Smooth muscle cell (in vitro differentiated cells): ENCODE measurements at regions not wholly inside any gene's neighbourhood (a gene's known extent, or its start where the extent isn't known, plus 50 kb on each side); places are given as distances from the start of the nearest gene placed in this dataset.

Experiments used
- DNase-seq: peaks from one replicate; lab custom pipeline; 2025; ENCODE audit not compliant: unreplicated experiment; lab: John Stamatoyannopoulos, UW
- H2AFZ ChIP-seq: fragments of 200-600 bp; sonication (generic); 2 replicates; pipeline ENCODE4 v1.6.0; 2016; ENCODE audit warnings: antibody characterized with exemption, low read depth, mild to moderate bottlenecking
- H3F3A ChIP-seq: fragments of 200-600 bp; sonication (generic); 2 replicates; pipeline ENCODE4 v1.6.0; 2017; ENCODE audit warnings: antibody characterized with exemption, low read depth
- H3K27ac ChIP-seq: fragments of 200-600 bp; sonication (generic); 2 replicates; pipeline ENCODE4 v1.5.1; 2016; ENCODE audit warnings: low read depth, mild to moderate bottlenecking
- H3K27me3 ChIP-seq: fragments of 200-600 bp; sonication (generic); 2 replicates; pipeline ENCODE4 v1.6.1; 2016; ENCODE audit warnings: low read depth, mild to moderate bottlenecking
- H3K36me3 ChIP-seq: fragments of 200-600 bp; sonication (generic); 2 replicates; pipeline ENCODE4 v1.5.1; 2016; ENCODE audit warnings: low read depth
- H3K4me1 ChIP-seq: fragments of 200-600 bp; sonication (generic); 2 replicates; pipeline ENCODE4 v1.5.1; 2016; ENCODE audit warnings: low read depth
- H3K4me2 ChIP-seq: fragments of 200-600 bp; sonication (generic); 2 replicates; pipeline ENCODE4 v1.6.0; 2016; ENCODE audit warnings: mild to moderate bottlenecking
- H3K4me3 ChIP-seq: fragments of 200-600 bp; sonication (generic); 2 replicates; pipeline ENCODE4 v1.5.1; 2016; ENCODE audit warnings: mild to moderate bottlenecking
- H3K79me2 ChIP-seq: fragments of 200-600 bp; sonication (generic); 2 replicates; pipeline ENCODE4 v1.6.0; 2016; ENCODE audit warnings: low read depth, mild to moderate bottlenecking
- H3K9ac ChIP-seq: fragments of 200-600 bp; sonication (generic); 2 replicates; pipeline ENCODE4 v1.6.0; 2016; ENCODE audit warnings: low read depth
- H3K9me3 ChIP-seq: fragments of 200-600 bp; sonication (generic); replicated peaks from 2 replicates; pipeline ENCODE4 v1.5.1; 2016; ENCODE audit warnings: low read depth
- H4K20me1 ChIP-seq: fragments of 200-600 bp; sonication (generic); 2 replicates; pipeline ENCODE4 v1.6.0; 2016; ENCODE audit warnings: low read depth
- CTCF ChIP-seq: fragments of 200-600 bp; sonication (generic); IDR thresholded peaks from 2 replicates; pipeline ENCODE4 v1.5.1; 2017; ENCODE audit warnings: borderline replicate concordance, mild to moderate bottlenecking, antibody characterized with exemption; ENCODE audit not compliant: insufficient read depth, poor library complexity, severe bottlenecking
- WGBS: methylation state at CpG from one replicate; pipeline ENCODE4 v1.1.7; 2016; ENCODE audit warnings: low lambda C conversion rate; 5-methylcytosine and 5-hydroxymethylcytosine counted together

- Histone ChIP-seq H3K36me3 (no peaks in the 10 kb centered on the region), H3K4me1 (no peaks in the 10 kb centered on the region), H3K27me3 (peaks cover 13% of the 10 kb centered on the region), H3K79me2 (no peaks in the 10 kb centered on the region), H3K4me2 (no peak overlapping the region), H3K4me3 (no peak overlapping the region), H3K9ac (no peak overlapping the region), H2AFZ (no peak overlapping the region), H3K27ac (no peak overlapping the region), H3F3A (no peaks in the 10 kb centered on the region), H4K20me1 (no peaks in the 10 kb centered on the region), H3K9me3 (no peaks in the 10 kb centered on the region)
- no peak for DNase-seq
- WGBS: 78% methylated on average over 1 of the region's 1 CpG
- no peak for TF ChIP-seq CTCF
These were observed 130.4 kb upstream of the PDE1C start for GRCh38 chr7:32200646-32201045.

GRCh38 chr7:32194537-32194936 lies 124.3 kb upstream of the PDE1C start:
- no peaks in the 10 kb centered on the region for H3F3A ChIP-seq
- H3K79me2 ChIP-seq: no peaks in the 10 kb centered on the region
- H3K4me3 ChIP-seq: no peak overlapping the region
- H3K36me3 ChIP-seq: no peaks in the 10 kb centered on the region
- H3K4me2 ChIP-seq: no peak overlapping the region
- no peak overlapping the region for H2AFZ ChIP-seq
- H3K27me3 ChIP-seq: no peaks in the 10 kb centered on the region
- no peak overlapping the region for H3K9ac ChIP-seq
- H4K20me1 ChIP-seq: no peaks in the 10 kb centered on the region
- peaks cover 4% of the 10 kb centered on the region for H3K9me3 ChIP-seq
- no peak for DNase-seq
- no peaks in the 10 kb centered on the region for H3K4me1 ChIP-seq
- no peak overlapping the region for H3K27ac ChIP-seq
- no peak for TF ChIP-seq CTCF

GRCh38 chr7:32191305-32191704 lies 121.1 kb upstream of the PDE1C start:
- Histone ChIP-seq H3F3A (no peaks in the 10 kb centered on the region), H3K4me2 (no peak overlapping the region), H3K9ac (no peak overlapping the region), H3K9me3 (peaks cover 4% of the 10 kb centered on the region), H3K27ac (no peak overlapping the region), H3K4me3 (no peak overlapping the region), H2AFZ (no peak overlapping the region), H3K79me2 (no peaks in the 10 kb centered on the region), H3K27me3 (no peaks in the 10 kb centered on the region), H4K20me1 (no peaks in the 10 kb centered on the region), H3K36me3 (no peaks in the 10 kb centered on the region), H3K4me1 (no peaks in the 10 kb centered on the region)
- TF ChIP-seq CTCF: no peak
- WGBS: 86% methylated on average over 2 of the region's 2 CpGs
- no peak for DNase-seq

- no peak overlapping the region for H3K9ac ChIP-seq
- no peak overlapping the region for H3K4me2 ChIP-seq
- H3K4me3 ChIP-seq: no peak overlapping the region
- no peaks in the 10 kb centered on the region for H3K9me3 ChIP-seq
- no peaks in the 10 kb centered on the region for H3K36me3 ChIP-seq
- no peak overlapping the region for H2AFZ ChIP-seq
- H3K79me2 ChIP-seq: no peaks in the 10 kb centered on the region
- peaks cover 3% of the 10 kb centered on the region for H3K27me3 ChIP-seq
- H3F3A ChIP-seq: no peaks in the 10 kb centered on the region
- TF ChIP-seq CTCF: no peak
- no peaks in the 10 kb centered on the region for H3K4me1 ChIP-seq
- no peak for DNase-seq
- 89% methylated on average over 1 of the region's 1 CpG for WGBS
- no peaks in the 10 kb centered on the region for H4K20me1 ChIP-seq
- H3K27ac ChIP-seq: no peak overlapping the region
These were observed 109.4 kb upstream of the PDE1C start for GRCh38 chr7:32179567-32179966.
